Transverse colon (tissue), 3 donors: ENCODE measurements at regions not wholly inside any gene's neighbourhood (a gene's known extent, or its start where the extent isn't known, plus 50 kb on each side); places are given as distances from the start of the nearest gene placed in this dataset.

ENCODE experiments used
- POLR2A ChIP-seq: fragments of 450-650 bp; IDR thresholded peaks from one replicate; pipeline ENCODE4 v1.6.1; 2016; ENCODE audit warnings: antibody characterized with exemption, mild to moderate bottlenecking, moderate library complexity
- TF ChIP-seq, protein P1 (sequence below), 5 experiments: fragments of 200-600 bp in 3 of 5; fragments of 450-650 bp in 2 of 5; sonication (generic) in 3 of 5; IDR thresholded peaks; 1 replicate in 2 of 5; 2 replicates in 3 of 5; pipeline ENCODE4 v1.5.1; 2016 to 2017; ENCODE audit warnings: antibody characterized with exemption in 5 of 5, inconsistent platforms in 3 of 5, mild to moderate bottlenecking in 2 of 5, moderate library complexity in 1 of 5

- TF ChIP-seq POLR2A: no peak
- TF ChIP-seq, protein P1, sequence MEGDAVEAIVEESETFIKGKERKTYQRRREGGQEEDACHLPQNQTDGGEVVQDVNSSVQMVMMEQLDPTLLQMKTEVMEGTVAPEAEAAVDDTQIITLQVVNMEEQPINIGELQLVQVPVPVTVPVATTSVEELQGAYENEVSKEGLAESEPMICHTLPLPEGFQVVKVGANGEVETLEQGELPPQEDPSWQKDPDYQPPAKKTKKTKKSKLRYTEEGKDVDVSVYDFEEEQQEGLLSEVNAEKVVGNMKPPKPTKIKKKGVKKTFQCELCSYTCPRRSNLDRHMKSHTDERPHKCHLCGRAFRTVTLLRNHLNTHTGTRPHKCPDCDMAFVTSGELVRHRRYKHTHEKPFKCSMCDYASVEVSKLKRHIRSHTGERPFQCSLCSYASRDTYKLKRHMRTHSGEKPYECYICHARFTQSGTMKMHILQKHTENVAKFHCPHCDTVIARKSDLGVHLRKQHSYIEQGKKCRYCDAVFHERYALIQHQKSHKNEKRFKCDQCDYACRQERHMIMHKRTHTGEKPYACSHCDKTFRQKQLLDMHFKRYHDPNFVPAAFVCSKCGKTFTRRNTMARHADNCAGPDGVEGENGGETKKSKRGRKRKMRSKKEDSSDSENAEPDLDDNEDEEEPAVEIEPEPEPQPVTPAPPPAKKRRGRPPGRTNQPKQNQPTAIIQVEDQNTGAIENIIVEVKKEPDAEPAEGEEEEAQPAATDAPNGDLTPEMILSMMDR (IDR thresholded peaks at IDR 0.05): no peak
Observed at GRCh38 chr2:109069331-109070194, 59.4 kb upstream of the SH3RF3 start.
